HG03354 (cell line): ENCODE measurements at regions not wholly inside any gene's neighbourhood (a gene's known extent, or its start where the extent isn't known, plus 50 kb on each side); places are given as distances from the start of the nearest gene placed in this dataset.
"Not testable (repeated sequence)": the region's sequence is repeated elsewhere in the genome, so short reads cannot be mapped to it uniquely, and the experiment has no call there.

ENCODE experiments used
- ATAC-seq: cut with Tn5 transposase; IDR thresholded peaks from one replicate; pipeline ENCODE4 v1.9.1; 2021; ENCODE audit warnings: mild to moderate bottlenecking; ENCODE audit not compliant: unreplicated experiment, poor library complexity, severe bottlenecking

GRCh38 chr3:127520993-127521392 is 69.5 kb downstream of the TPRA1 start:
- ATAC-seq = no peak

- ATAC-seq = no peak
Observed at GRCh38 chr3:127518456-127519081, 72.0 kb downstream of the TPRA1 start.

- no peak for ATAC-seq
Observed at GRCh38 chr3:127512256-127512655, 78.3 kb downstream of the TPRA1 start.

- no peak for ATAC-seq
Observed at GRCh38 chr3:127501177-127501576, 89.4 kb downstream of the TPRA1 start.

DNA sequence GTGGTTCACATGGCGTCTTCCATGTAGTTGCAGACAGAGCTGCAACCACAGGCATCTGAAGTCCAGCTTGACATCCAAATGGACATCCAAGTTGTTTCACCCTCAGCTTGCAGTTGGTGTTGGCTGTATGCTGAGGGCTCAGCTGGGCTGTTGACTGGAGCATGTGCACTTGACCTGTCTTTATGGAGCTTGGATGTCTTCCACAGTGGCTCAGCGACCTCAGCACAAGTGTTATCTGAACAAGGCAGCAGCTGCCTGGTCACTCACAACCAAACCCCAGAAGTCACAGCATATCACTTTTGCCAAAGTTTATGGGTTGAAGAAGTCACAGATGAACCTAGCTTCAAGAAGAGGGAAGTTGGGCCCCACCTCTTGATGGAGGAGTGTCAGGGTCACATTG is 92.9 kb downstream of the TPRA1 start:
- ATAC-seq = no peak

DNA sequence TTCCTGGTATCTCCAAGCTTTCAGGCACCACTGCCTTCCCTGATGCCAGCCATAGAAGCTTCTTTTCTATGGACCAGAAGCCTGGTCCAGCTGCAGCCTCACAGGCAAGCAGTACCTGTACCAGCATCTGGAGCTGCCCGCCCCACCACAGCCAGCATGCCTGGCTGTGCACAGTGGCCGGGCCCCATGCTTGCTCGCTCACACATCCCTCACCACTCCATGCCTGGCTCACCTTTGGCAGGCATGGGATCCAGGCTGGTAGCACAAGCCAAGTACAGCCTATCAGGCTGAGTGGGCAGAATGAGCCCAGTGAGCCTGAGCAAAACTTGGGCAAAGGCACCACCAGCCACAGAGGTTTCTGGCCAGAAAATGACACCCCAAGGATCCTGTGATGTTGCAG is 93.4 kb downstream of the TPRA1 start:
- ATAC-seq = no peak

- no peak for ATAC-seq
Observed at GRCh38 chr3:127495821-127496655, 94.5 kb downstream of the TPRA1 start.

DNA sequence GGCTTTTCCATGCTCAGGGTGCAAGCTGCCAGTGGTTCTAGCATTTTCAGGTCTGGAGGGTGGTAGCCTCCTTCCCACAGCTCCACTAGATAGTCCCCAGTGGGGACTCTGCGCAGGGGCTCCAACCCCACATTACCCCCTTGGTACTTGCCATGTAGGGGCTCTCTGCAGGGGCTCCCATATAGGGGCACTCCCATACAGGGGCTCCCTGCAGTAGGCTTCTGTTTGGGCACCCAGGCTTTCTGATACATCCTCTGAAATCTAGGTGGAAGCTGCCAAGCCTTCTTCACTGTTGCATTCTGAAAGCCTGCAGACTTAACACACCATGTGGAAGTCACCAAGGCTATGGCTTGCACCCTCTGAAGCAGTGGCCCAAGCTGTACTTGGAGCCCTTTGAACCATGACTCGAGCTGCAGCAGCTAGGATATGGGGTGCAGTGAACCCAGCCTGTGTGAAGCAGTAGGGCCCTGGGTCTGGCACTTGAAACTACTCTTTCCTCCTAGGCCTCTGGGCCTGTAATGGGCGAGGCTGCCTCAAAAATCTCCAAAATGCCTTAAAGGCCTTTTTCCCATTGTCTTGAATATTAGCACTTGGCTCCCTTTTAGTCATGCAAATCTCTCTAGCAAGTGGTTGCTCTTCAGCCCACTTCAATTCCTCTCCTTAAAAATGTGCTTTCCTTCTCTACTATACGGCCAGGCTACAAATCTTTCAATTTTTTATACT is 96.4 kb downstream of the TPRA1 start:
- no peak for ATAC-seq

- no peak for ATAC-seq
Observed at GRCh38 chr3:127492426-127492825, 98.1 kb downstream of the TPRA1 start.

DNA sequence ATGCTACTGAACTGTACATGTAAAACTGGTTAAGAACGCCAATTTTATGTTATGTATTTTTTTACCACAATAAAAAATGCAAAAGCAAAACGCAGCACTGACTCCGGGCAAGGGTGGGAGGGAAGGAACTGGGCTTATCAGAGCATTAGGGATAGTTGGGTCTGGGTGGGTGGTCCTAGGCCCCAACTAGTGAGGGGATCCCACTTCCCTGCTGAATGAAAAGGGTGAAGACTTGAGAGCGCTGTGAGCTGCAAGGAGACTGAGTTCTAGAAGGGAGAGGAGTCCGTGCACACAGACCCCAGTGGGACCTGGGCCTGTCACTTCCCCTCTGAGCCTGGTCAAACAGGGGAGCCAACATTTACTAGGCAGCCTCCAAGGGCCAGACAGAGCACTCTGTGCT is 98.6 kb downstream of the TPRA1 start:
- no peak for ATAC-seq

GRCh38 chr3:127491323-127491722 is 99.2 kb downstream of the TPRA1 start:
- no peak for ATAC-seq

GRCh38 chr3:127491024-127491305 is 99.6 kb downstream of the TPRA1 start:
- not testable (repeated sequence) for ATAC-seq

DNA sequence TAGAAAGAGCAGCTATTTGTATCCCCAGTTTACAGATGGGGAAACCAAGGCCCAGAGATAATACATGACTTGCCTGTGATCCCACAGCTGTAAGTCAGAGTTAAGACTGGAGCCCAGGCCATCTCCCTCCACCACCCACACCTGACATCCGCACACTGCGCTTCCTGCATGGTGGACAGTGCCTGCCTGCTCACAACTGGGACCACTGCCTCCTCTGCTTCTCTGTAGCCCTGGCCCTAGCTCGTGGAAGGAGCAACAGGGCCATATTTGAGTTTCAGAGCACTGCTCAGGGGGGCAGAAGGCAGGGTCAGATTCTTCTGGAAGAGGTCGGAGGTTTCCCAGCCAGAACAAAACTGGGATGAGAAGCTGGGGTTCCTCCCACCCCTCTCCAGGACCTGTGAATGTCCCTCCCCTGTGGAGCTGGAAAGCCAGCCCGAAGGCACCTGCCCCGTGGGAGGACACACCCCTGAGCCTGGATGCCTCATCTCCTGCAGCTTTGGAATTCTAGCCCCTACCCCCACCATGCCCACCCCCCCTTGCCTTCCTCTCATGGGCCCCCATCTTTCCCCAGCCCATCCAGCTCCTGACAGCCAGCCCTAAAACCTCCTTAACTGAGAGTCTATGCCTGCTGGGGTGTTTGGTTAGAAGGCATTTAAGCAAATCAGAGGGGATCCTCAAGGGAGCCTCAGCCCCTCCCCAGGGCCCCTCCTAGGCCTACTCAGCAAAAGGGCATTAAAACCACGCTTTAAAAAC is 100.1 kb downstream of the TPRA1 start:
- no peak for ATAC-seq

- no peak for ATAC-seq
Observed at GRCh38 chr3:127489357-127489756, 101.2 kb downstream of the TPRA1 start.

DNA sequence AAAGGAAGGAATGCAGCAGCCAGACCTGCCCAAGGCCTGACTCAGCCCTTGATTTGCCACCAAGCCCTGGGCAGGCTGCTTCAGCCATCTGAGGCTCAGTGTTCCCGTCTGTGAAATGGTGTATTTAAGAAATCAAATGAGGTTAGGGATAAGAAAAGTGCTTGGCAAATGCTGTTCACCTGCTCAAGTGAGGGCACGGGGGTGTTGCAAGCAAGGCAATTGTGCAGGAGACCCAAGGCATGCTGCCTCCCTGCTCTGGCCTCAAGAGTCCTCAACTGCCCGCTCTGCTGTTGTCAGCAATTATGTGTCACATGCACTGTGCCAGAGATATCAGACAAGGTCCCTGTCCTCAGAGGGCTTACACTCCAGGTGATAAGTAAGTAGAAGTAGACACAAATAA is 101.8 kb downstream of the TPRA1 start:
- ATAC-seq = no peak

- no peak for ATAC-seq
Observed at GRCh38 chr3:127488141-127488672, 102.3 kb downstream of the TPRA1 start.

- no peak for ATAC-seq
Observed at GRCh38 chr3:127487196-127487595, 103.3 kb downstream of the TPRA1 start.

DNA sequence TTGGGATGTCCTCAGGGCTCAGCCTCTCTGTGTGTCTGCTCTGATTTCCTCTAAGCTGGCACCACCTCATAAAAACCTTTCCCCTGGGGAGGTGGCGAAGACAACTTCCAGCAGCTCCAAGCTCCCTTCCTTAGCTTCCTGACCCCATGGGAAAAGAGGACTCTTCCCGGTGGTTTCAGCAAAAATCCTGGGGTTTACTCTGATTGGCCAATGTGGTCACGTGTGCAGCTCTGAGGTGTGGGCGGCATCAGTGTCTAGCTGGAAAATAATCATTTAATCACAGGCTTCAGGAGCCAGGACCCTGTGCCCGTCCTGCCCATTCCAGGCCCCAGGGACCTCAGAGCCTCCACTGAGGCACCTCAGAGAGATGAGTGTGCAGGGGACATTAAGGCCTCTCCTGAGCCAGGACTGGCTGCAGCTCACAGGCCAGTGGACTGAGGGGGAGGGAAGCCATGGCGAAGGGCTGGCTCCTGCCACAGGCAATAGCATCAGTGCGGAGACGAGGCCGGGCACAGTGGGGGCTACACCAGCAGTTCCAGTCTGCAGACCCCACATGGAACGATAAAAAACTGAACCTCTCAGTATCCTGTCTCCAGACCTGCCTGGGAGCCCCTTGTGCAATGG is 104.1 kb downstream of the TPRA1 start:
- ATAC-seq = no peak

DNA sequence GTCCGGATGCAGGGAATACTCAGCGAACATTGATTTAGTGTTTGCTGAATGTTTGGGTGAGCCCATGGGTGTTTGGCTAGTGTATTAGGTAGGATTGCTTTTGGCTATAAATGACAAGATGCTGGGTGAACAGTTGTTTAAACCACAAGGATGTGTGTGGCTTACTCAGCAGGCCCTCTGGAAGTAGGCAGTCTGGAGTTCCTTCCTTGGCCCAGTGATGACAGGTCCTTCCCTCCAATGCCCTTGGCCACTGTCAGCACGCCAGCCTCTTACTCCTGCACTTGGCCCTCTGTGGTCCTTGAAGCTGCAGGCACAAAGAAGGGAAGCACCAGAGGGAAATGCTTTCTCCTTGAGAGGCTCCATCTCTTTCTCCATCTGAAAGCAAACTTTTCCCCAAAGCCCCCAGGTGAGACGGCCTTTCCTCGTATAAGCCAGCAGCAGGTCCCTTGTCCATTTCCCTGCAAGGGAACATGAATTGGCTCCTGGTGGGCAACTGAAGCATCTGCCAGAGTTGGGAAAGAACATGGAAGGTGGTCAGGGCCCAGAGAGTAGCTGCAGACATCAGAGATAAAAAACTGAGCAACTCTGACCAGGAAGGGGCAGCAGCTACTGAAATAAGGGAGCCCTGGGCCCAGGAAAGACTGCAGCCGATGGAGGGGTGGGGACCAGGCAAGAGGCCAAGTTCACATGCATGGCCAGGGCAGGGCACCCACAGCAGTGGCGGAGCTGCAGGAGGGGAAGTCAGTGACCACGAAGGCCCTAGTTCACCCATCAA is 105.0 kb downstream of the TPRA1 start:
- no peak for ATAC-seq
